Calu3 (cell line): ENCODE measurements at regions not wholly inside any gene's neighbourhood (a gene's known extent, or its start where the extent isn't known, plus 50 kb on each side); places are given as distances from the start of the nearest gene placed in this dataset.

Experiments used
- BruUV-seq: library from RNA; stranded (reverse); fragments of 400-500 nt; replicated peaks from 2 replicates; lab custom pipeline; 2021; lab: Mats Ljungman, UMichigan
- CTCF ChIA-PET: fragments of 300-600 bp; sonication (Branson Sonifier 250); formaldehyde crosslinking; loops from one replicate; lab custom pipeline; 2022; ENCODE audit warnings: antibody characterized with exemption; lab: Charles Lee
- DNase-seq: peaks from one replicate; pipeline ENCODE4 v3.0.0; 2022
- H3K27ac Mint-ChIP-seq: one replicate; pipeline ENCODE4 v1.8.0; 2022; ENCODE audit warnings: mixed read lengths; ENCODE audit not compliant: unreplicated experiment
- H3K27me3 Mint-ChIP-seq: one replicate; pipeline ENCODE4 v1.8.0; 2022; ENCODE audit warnings: mixed read lengths; ENCODE audit not compliant: unreplicated experiment
- H3K36me3 Mint-ChIP-seq: one replicate; pipeline ENCODE4 v1.8.0; 2022; ENCODE audit warnings: mild to moderate bottlenecking, moderate library complexity, mixed read lengths; ENCODE audit not compliant: insufficient read depth, unreplicated experiment
- H3K4me1 Mint-ChIP-seq: one replicate; pipeline ENCODE4 v1.8.0; 2022; ENCODE audit warnings: mild to moderate bottlenecking, low read depth, mixed read lengths; ENCODE audit not compliant: unreplicated experiment
- H3K4me3 Mint-ChIP-seq: one replicate; pipeline ENCODE4 v1.8.0; 2022; ENCODE audit warnings: mild to moderate bottlenecking, low read depth, moderate library complexity, mixed read lengths; ENCODE audit not compliant: unreplicated experiment
- H3K9me3 Mint-ChIP-seq: one replicate; pipeline ENCODE4 v1.8.0; 2022; ENCODE audit warnings: low read depth, mixed read lengths; ENCODE audit not compliant: unreplicated experiment
- intact Hi-C: fragments of 100-400 bp; cut with micrococcal nuclease; formaldehyde crosslinking; loops from one replicate; pipeline ENCODE4 v1.10.0; 2022; ENCODE audit not compliant: unreplicated experiment
- TF ChIP-seq, protein P1 (sequence below): fragments of 200-600 bp; IDR thresholded peaks from one replicate; pipeline ENCODE4 v1.8.0; 2022; ENCODE audit warnings: antibody characterized with exemption; ENCODE audit not compliant: unreplicated experiment

DNA sequence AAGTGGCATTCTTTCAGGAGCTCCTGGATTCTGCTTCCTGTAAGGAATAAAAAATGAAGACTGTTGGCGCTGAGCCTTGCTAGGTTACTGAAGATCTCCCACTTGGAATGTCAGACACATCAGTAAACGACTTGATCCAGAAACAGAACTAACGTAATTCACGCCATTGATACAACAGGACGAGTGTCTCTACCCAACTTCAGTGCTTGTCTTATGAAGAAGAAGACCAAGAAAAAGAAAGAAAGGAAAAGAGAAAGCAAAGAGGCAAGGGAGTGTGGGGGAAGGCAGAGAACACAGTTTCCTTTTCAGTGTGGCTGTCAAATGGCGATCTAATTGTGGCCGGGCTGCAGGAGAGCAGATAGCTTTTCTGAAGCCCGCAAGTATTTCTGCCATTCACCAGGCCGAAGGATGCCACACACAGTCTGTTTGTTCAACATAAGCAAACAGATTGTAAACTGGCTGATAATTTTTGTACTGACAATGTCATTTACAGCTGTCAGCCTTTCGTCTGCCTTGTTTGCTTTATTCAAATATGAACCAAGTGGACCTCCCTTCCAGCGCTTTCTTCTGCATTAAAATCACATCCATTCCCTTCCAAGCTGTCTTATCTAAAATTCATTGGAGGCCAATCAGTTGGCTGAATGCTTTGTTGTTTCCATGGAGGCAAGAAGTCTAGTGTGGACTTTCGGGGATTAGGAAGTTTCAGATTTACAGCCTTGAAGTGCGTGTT is 180.6 kb downstream of the FOXA2 start:
- no peak for DNase-seq
- H3K9me3 Mint-ChIP-seq, result no peaks in the 10 kb centered on the region
- TF ChIP-seq, protein P1, sequence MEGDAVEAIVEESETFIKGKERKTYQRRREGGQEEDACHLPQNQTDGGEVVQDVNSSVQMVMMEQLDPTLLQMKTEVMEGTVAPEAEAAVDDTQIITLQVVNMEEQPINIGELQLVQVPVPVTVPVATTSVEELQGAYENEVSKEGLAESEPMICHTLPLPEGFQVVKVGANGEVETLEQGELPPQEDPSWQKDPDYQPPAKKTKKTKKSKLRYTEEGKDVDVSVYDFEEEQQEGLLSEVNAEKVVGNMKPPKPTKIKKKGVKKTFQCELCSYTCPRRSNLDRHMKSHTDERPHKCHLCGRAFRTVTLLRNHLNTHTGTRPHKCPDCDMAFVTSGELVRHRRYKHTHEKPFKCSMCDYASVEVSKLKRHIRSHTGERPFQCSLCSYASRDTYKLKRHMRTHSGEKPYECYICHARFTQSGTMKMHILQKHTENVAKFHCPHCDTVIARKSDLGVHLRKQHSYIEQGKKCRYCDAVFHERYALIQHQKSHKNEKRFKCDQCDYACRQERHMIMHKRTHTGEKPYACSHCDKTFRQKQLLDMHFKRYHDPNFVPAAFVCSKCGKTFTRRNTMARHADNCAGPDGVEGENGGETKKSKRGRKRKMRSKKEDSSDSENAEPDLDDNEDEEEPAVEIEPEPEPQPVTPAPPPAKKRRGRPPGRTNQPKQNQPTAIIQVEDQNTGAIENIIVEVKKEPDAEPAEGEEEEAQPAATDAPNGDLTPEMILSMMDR, result no peak
- H3K4me3 Mint-ChIP-seq, result peak overlapping the region; percentile 64
- H3K4me1 Mint-ChIP-seq, result peaks cover 22% of the 10 kb centered on the region
- H3K36me3 Mint-ChIP-seq, result no peaks in the 10 kb centered on the region
- H3K27me3 Mint-ChIP-seq, result no peaks in the 10 kb centered on the region
- intact Hi-C loops, result no loop called here
- BruUV-seq, result no TSS peak
- peak overlapping the region; percentile 67 for H3K27ac Mint-ChIP-seq
- CTCF ChIA-PET, result interaction anchor here (0.7 kb wide), 1 partner anchor 10 kb away, joined by 3 read pairs; no protein-coding TSS in a partner anchor

- Mint-ChIP-seq H3K4me1 (peaks cover 22% of the 10 kb centered on the region), H3K27ac (peak overlapping the region; percentile 67), H3K36me3 (no peaks in the 10 kb centered on the region), H3K27me3 (no peaks in the 10 kb centered on the region), H3K9me3 (no peaks in the 10 kb centered on the region), H3K4me3 (peak overlapping the region; percentile 64)
- BruUV-seq, result no TSS peak
- intact Hi-C loops, result no loop called here
- CTCF ChIA-PET, result no interaction called here
- DNase-seq, result no peak
- TF ChIP-seq, protein P1, result no peak
Observed at GRCh38 chr20:22403022-22403631, 181.2 kb downstream of the FOXA2 start.

DNA sequence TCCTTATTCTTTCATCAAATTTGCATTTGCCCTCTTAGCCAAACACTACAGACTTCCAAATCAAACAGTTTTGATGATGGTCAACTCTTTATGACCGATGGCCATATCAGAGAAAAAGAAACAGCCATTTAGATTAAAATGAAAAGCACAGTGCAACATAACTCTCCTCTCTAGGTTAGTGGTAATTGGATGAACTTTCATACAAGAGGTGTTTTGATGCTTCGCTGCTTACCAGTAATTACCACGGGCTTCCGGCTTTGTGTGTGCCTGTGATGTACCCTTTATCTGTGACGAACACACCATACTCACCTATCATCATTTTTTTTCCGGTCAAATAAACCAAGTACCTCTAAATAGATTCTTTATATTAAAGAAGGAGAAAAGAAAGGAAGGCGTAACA is 181.8 kb downstream of the FOXA2 start:
- no peak overlapping the region for H3K27ac Mint-ChIP-seq
- H3K9me3 Mint-ChIP-seq, result no peaks in the 10 kb centered on the region
- no peaks in the 10 kb centered on the region for H3K27me3 Mint-ChIP-seq
- intact Hi-C loops, result no loop called here
- TF ChIP-seq, protein P1, result no peak
- peaks cover 22% of the 10 kb centered on the region for H3K4me1 Mint-ChIP-seq
- no TSS peak for BruUV-seq
- H3K4me3 Mint-ChIP-seq, result no peak overlapping the region
- no peak for DNase-seq
- no peaks in the 10 kb centered on the region for H3K36me3 Mint-ChIP-seq
- CTCF ChIA-PET, result no interaction called here

- Mint-ChIP-seq H3K4me1 (peaks cover 13% of the 10 kb centered on the region), H3K4me3 (no peak overlapping the region), H3K36me3 (no peaks in the 10 kb centered on the region), H3K27ac (no peak overlapping the region), H3K27me3 (no peaks in the 10 kb centered on the region), H3K9me3 (no peaks in the 10 kb centered on the region)
- DNase-seq, result no peak
- TF ChIP-seq, protein P1, result no peak
- intact Hi-C loops, result no loop called here
- CTCF ChIA-PET, result no interaction called here
- no TSS peak for BruUV-seq
Observed at GRCh38 chr20:22400440-22400839, 183.9 kb downstream of the FOXA2 start.
